Effector CD4-positive, alpha-beta T cell (primary cell): ENCODE measurements at regions not wholly inside any gene's neighbourhood (a gene's known extent, or its start where the extent isn't known, plus 50 kb on each side); places are given as distances from the start of the nearest gene placed in this dataset.

ENCODE experiments used
- DNase-seq: peaks from one replicate; pipeline ENCODE4 v3.0.0-alpha.2; 2020

DNA sequence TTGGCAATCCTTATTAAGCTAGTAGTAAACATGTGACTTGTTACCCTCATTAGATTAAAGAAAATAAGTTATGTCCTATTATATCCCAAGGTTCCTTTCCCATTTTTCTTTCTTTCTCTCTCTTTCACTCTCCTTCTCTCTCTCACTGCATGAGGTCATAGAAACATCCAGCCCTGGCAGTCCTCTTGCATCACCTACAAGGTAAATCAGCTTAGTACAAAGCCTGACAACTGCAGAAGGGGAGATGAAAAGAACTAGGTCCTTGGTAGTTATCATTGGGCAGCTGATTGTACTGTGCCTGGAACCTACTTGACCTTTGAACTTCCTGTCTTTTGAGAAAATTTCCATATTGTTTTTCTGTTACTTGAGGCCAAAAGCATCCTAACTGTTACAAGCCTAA is 307.9 kb upstream of the SP8 start:
- DNase-seq: no peak

- DNase-seq: no peak
Observed at GRCh38 chr7:21099432-21099831, 312.7 kb upstream of the SP8 start.

GRCh38 chr7:21099955-21100354 is 313.3 kb upstream of the SP8 start:
- DNase-seq: no peak

DNA sequence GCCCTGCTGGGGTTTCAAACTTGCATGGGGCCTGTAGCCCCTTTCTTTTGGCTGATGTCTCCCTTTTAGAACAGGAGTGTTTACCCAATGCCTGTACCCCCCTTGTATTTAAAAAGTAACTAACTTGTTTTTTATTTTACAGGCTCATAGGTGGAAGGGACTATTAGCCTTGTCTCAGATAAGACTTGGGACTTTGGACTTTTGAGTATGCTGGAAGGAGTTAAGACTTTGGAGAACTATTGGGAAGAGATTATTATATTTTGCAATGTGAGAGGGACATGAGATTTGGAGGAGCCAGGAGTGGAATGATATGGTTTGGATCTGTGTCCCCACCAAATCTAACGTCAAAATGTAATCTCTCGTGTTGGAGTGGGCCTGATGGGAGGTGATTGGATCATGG is 314.9 kb upstream of the SP8 start:
- DNase-seq: no peak

- no peak for DNase-seq
Observed at GRCh38 chr7:21103426-21104123, 316.9 kb upstream of the SP8 start.

DNA sequence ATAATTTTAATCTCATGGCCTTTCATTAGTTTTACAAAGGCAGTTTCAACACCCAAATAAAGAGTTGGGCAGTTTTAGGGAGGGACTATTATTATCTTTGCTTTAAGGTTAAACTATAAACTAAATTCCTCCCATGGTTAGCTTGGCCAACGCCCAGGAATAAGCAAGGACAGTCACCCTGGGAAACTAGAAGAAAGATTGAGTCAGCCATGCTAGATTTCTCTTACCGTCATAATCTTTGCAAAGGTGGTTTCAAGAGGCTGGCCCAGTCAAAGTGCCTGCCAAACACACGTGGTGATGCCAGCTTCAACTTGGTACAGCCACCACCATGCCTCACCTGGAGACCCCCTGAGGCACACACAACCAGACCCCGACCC is 317.4 kb upstream of the SP8 start:
- no peak for DNase-seq

DNA sequence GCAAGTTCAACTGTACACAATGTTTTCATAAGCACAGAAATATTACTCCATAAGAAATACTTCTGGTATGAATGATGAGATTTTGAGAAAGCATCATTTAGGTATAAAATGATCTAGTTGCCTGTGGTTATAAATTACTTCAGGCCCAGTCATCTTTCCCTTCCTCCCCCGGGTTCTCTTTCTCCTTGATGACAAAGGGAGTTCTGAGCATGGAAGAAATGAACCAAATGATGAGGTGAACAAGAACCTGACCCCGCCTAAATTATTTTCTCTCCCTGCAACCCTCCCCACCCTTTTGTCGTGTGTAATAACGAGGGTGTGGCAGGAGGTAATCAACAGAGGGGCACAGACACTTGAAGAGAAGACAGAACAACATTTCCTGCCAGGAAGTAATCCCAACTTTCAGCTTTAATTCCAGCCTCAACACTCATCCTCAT is 319.6 kb upstream of the SP8 start:
- no peak for DNase-seq

- DNase-seq: no peak
Observed at GRCh38 chr7:21107101-21107500, 320.4 kb upstream of the SP8 start.

DNA sequence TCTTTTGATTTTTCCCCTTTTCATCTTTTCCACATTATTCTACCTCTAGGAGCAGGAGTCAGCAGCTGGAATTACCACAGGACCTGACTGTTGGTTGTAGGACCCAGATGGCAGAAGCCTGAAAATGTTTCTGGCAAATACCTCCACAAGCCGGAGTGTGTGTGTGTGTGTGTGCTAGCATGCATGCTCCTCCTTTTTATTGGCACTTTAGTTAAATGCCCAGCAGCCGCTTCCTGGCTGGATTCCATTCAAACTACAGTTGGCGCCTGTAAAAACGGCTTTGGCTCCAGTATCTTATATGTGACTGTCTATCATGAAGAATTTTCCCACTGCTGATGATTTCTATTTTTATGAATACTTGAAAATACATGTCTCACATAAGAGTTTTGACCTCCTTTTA is 319.7 kb upstream of the SP4 start:
- DNase-seq: no peak

DNA sequence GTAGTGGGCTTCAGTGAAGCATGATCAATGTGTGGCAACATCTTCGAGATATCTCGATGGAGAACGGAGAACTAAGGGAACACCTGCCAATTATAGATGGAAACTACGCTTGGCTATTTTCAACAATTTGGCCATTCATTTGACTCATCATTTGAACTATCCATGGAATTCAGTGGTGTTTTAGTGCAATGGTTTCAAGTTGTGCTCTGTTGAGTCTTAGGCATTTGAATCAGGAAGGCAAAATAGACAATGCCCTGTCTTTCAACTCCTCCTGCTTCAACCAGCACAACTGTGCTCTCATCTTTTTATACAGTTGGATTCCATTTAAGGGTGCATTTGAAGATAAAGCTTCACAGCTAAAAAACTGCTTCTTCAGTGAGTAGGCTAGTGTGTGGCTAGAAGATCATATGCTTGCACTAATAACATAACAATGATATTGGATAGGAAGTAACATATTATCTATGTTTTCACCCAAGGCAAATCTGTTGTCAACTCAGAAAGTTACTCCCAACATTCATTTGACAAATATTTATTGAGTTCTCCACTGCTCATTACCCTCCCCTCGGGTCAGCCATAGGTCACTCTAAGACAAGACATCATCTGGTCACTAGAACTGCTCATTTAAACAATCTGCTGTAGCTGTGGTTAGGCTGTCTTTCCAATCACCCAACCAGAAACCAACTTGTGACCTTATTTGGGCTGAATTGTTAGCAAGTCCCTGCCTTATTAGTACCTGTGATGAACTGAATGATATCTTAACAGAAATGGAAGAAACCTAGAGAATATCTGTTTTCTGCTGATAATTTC is 314.1 kb upstream of the SP4 start:
- DNase-seq: no peak

DNA sequence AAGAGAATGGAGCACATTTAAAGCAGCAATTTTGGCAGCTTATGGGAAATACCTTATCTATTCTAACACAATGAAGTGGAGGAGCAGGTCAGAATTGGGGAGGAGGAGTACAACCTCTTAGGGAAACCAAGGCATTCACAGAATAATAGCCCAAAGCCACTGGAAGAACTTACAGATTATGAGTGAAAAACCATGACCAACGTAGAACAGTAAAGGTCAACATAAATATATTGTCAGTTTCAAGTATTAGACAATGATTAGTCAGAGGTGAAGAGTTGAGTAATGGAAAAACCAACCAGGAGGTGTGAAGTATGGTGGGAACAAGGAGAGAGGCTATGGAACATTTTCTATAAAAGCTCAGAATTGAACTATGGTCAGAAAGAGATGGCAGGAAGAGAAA is 304.3 kb upstream of the SP4 start:
- DNase-seq: no peak

DNA sequence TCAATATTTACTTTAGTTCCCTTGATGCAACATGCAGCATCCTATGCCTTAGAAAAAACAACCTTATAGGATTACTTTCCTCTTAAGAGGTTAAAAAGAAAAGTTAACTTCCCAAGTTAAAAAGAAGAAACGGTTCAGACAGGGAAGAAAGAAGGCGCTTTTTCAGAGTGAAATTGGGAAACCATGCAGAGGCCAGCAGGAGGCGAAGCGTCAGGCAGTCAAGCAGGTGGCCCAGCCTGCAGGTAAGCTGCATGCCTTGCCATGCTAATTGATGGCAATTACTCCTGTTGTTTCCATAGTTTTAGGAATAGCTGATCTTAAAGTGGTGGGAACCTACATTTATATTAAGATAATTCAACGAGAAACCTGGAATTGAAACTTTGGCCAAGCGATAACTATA is 302.6 kb upstream of the SP4 start:
- no peak for DNase-seq

GRCh38 chr7:21128062-21128817 is 299.6 kb upstream of the SP4 start:
- DNase-seq: no peak

DNA sequence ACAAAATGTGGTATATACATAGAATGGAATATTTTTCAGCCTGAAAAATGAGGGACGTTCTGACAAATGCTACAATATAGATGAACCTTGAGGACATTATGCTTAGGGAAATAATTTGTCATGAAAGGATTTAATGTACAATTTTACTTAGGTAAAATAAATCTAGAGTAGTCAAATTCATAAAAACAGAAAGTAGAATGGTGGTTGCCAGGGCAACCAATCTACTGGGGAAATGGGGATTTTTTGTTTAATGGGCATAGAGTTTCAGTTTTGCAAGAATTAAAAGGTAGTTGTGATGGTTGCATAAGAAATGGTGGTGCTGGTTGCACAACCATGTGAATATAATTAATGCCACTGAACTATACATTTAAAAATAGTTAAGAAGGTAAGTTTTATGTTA is 296.0 kb upstream of the SP4 start:
- no peak for DNase-seq

DNA sequence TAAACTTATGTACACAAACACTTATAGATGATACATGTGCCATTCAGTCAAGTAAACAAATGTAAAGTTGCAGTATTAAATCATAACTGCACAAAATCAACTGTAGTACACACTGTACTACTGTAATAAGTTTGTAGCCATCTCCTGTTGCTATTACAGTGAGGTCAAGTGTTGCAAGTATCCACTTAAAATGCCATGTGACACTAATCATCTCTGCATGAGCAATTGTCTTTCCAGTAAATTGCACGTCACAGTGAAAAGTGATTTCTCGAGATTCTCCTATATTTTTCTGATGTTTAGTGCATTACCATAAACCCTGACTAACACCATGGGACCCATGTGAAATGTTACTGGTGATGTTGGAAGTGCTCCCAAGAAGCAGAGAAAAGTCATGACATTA is 293.3 kb upstream of the SP4 start:
- no peak for DNase-seq

GRCh38 chr7:21135437-21135836 is 292.4 kb upstream of the SP4 start:
- DNase-seq: no peak

GRCh38 chr7:21137640-21138039 is 290.2 kb upstream of the SP4 start:
- no peak for DNase-seq

DNA sequence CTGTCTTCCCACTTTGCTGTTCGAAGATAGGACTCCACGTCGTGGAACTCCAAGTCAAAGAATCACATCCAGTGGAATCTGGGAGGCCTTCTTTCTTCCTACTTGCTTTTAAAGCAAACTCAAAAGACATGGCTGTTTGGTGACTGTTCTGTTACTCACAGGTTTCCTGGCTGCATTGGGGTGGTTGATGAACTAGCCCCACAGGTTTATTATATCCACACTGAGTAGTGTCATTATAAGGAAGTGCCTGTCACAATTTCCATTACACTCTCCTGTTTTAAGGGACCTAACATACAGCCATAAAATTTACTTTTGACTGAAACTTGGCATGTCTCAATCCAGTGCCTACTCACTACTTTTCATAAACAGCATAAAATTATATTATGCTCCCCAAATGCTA is 287.3 kb upstream of the SP4 start:
- no peak for DNase-seq

DNA sequence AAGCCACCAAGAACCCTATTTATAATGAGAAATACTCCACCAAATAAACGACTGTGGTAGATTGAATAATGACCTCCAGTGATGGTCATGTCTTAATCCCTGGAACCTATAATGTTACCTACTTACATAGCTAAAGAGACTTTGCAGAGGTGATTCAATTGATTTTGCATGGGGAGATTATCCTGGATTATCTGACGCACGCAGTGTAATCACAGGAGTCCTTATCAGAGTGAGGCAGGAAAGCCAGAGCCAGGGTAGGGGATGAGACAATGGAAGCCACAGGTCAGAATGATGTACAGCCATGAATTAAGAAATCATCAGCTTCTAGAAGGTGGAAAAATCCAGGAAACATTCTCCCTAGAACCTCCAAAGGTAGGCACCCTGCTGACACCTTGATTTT is 286.4 kb upstream of the SP4 start:
- no peak for DNase-seq

- DNase-seq: no peak
Observed at GRCh38 chr7:21142081-21142480, 285.8 kb upstream of the SP4 start.

DNA sequence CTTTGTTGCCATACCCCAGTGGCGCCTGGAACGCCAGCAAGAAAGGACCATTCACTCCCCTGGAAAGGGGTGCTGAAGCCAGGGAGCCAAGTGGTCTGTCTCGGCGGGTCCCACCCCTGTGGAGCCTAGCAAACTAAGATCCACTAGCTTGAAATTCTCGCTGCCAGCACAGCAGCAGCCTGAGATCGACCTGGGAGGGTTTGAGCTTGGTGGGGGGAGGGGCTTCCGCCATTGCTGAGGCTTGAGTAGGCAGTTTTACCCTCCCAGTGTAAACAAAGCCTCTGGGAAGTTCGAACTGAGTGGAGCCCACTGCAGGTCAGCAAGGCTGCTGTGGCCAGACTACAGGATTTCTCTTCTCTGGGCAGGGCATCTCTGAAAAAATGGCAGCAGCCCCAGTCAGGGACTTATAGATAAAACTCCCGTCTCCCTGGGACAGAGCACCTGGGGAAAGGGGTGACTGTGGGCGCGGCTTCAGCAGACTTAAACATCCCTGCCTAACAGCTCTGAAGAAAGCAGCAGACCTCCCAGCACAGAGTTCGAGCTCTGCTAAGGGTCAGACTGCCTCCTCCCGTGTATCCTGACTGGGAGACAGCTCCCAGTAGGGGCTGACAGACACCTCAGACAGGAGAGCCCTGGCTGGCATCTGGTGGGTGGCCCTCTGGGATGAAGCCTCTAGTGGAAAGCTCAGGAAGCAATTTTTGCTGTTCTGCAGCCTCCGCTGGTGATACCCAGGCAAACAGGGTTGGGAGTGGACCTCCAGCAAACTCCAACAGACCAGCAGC is 281.1 kb upstream of the SP4 start:
- no peak for DNase-seq

GRCh38 chr7:21149809-21150208 is 278.1 kb upstream of the SP4 start:
- DNase-seq: no peak

DNA sequence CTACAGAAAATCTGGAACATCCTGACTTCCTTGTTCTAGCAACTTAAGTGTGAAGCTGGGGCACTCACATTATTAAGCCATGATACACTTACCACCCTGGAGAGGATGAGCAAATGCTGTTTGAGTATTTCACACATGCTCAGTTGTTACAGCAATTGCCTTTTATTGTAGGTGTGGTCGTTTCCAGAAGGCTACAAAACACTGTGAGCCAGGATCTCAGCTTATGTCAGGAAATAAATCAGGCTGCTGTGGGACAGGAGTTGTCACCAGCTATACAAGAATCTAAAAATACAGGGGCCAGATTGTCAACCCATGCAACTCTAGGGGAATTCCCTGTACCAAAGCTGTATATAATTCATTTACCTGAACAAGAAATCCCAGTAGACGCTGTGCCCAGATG is 273.3 kb upstream of the SP4 start:
- DNase-seq: no peak
